ENCODE measurements at regions not wholly inside any gene's neighbourhood (a gene's known extent, or its start where the extent isn't known, plus 50 kb on each side); places are given as distances from the start of the nearest gene placed in this dataset.

DNA sequence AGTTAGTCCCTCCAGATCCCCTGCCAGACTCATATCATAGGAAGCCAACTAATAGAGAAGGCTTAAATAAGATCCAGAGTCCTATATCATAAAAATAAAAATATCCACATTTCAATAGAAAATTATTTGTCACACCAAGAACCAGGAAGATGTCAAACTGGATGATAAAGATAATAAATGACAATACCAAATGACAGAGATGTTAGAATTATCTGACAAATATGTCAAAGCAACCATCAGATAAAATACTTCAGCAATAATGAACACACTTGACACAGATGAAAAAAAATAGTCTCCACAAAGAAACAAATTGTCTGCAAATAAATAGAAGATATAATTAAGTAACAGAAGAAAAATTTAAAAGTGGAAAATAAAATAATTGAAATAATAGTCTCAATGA, 300.7 kb upstream of the FTMT start:
- H3K36me3 Mint-ChIP-seq, result no peaks in the 10 kb centered on the region

GRCh38 chr5:121559832-121560231, 291.9 kb upstream of the FTMT start:
- no peaks in the 10 kb centered on the region for H3K4me1 Mint-ChIP-seq
- TF ChIP-seq, protein P1, sequence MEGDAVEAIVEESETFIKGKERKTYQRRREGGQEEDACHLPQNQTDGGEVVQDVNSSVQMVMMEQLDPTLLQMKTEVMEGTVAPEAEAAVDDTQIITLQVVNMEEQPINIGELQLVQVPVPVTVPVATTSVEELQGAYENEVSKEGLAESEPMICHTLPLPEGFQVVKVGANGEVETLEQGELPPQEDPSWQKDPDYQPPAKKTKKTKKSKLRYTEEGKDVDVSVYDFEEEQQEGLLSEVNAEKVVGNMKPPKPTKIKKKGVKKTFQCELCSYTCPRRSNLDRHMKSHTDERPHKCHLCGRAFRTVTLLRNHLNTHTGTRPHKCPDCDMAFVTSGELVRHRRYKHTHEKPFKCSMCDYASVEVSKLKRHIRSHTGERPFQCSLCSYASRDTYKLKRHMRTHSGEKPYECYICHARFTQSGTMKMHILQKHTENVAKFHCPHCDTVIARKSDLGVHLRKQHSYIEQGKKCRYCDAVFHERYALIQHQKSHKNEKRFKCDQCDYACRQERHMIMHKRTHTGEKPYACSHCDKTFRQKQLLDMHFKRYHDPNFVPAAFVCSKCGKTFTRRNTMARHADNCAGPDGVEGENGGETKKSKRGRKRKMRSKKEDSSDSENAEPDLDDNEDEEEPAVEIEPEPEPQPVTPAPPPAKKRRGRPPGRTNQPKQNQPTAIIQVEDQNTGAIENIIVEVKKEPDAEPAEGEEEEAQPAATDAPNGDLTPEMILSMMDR (IDR thresholded peaks at IDR 0.05; ENCODE audit: unreplicated experiment), result no peak
- peaks cover 3% of the 10 kb centered on the region for H3K36me3 Mint-ChIP-seq
- no peak overlapping the region for H3K4me3 Mint-ChIP-seq
- H3K27ac Mint-ChIP-seq, result no peak overlapping the region
- DNase-seq (ENCODE audit: low spot score in 2 of 2, unreplicated experiment in 2 of 2), result no peak
- peaks cover 7% of the 10 kb centered on the region for H3K27me3 Mint-ChIP-seq (ENCODE audit: low read depth)
- H3K9me3 Mint-ChIP-seq, result peaks cover 25% of the 10 kb centered on the region

More for the DNA sequence above, 300.7 kb upstream of the FTMT start:
- peaks cover 2% of the 10 kb centered on the region for H3K4me1 Mint-ChIP-seq
- no peak for DNase-seq (ENCODE audit: low spot score in 2 of 2, unreplicated experiment in 2 of 2)
- H3K27me3 Mint-ChIP-seq (ENCODE audit: low read depth), result no peaks in the 10 kb centered on the region
- TF ChIP-seq, protein P1 (IDR thresholded peaks at IDR 0.05; ENCODE audit: unreplicated experiment), result no peak
- no peak overlapping the region for H3K4me3 Mint-ChIP-seq
- no peak overlapping the region for H3K27ac Mint-ChIP-seq
- H3K9me3 Mint-ChIP-seq, result no peaks in the 10 kb centered on the region

- Mint-ChIP-seq H3K4me3 (no peak overlapping the region), H3K4me1 (peaks cover 14% of the 10 kb centered on the region), H3K27ac (no peak overlapping the region), H3K36me3 (no peaks in the 10 kb centered on the region), H3K9me3 (peaks cover 11% of the 10 kb centered on the region), H3K27me3 (ENCODE audit: low read depth) (no peaks in the 10 kb centered on the region)
- TF ChIP-seq, protein P1 (IDR thresholded peaks at IDR 0.05; ENCODE audit: unreplicated experiment), result no peak
- DNase-seq (ENCODE audit: low spot score in 2 of 2, unreplicated experiment in 2 of 2), result no peak
These were observed 279.6 kb upstream of the FTMT start for GRCh38 chr5:121572061-121572460.

DNA sequence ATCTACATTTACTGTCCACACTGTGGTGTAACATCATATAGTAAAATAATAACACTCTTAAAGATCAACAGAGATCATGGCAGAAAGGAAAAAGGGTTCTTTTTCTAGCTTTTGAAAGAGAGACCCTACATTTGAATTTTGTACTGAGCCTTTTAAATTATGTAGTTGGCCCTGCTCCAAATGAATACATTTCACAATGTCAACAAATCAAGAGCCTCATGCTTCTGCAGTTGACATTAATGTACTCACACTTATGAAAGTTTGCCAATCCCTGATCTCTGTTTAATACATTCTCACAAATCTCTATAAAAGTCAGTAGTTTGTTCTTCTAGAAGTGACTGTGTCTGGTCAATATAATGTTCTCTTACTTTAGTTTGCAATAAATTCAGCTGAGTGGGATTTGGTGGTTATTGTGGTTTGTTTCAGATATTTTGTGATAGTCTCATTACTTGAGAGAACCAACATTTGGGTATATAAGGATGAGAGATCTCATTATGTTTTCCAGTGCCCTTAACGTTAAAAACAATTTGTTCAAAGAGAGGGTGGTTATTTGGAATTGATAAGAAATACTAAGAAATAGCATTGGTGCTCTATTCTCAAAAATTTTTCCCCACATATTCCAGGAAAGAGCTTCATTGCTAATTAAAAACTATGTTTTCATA, 277.8 kb upstream of the FTMT start:
- Mint-ChIP-seq H3K27ac (no peak overlapping the region), H3K4me3 (no peak overlapping the region), H3K4me1 (peaks cover 14% of the 10 kb centered on the region), H3K9me3 (peaks cover 11% of the 10 kb centered on the region), H3K27me3 (ENCODE audit: low read depth) (no peaks in the 10 kb centered on the region), H3K36me3 (no peaks in the 10 kb centered on the region)
- DNase-seq (ENCODE audit: low spot score in 2 of 2, unreplicated experiment in 2 of 2), result no peak
- TF ChIP-seq, protein P1 (IDR thresholded peaks at IDR 0.05; ENCODE audit: unreplicated experiment), result no peak

GRCh38 chr5:121581588-121581987, 270.1 kb upstream of the FTMT start:
- Mint-ChIP-seq H3K27me3 (ENCODE audit: low read depth) (no peaks in the 10 kb centered on the region), H3K4me1 (no peaks in the 10 kb centered on the region), H3K9me3 (no peaks in the 10 kb centered on the region), H3K27ac (no peak overlapping the region), H3K36me3 (no peaks in the 10 kb centered on the region), H3K4me3 (no peak overlapping the region)
- TF ChIP-seq, protein P1 (IDR thresholded peaks at IDR 0.05; ENCODE audit: unreplicated experiment), result no peak
- no peak for DNase-seq (ENCODE audit: low spot score in 2 of 2, unreplicated experiment in 2 of 2)

Data from mesothelial cell of epicardium (in vitro differentiated cells).